KBM-7 (cell line): ENCODE measurements at regions not wholly inside any gene's neighbourhood (a gene's known extent, or its start where the extent isn't known, plus 50 kb on each side); places are given as distances from the start of the nearest gene placed in this dataset.
"Not testable (repeated sequence)": the region's sequence is repeated elsewhere in the genome, so short reads cannot be mapped to it uniquely, and the experiment has no call there.

Experiments
- DNase-seq: peaks from one replicate; pipeline ENCODE4 v3.0.0-alpha.2; 2015
- in situ Hi-C: fragments of 300-500 bp; cut with MboI; formaldehyde crosslinking; loops from 2 replicates; pipeline ENCODE4 v1.14.3; 2020; ENCODE audit warnings: low sequenced_read_pairs, low pct_unique_long_range_greater_than_20kb, mixed read lengths

- no peak for DNase-seq
- in situ Hi-C loops, result no loop called here
Observed at GRCh38 chr18:43776997-43777396, 499.7 kb upstream of the SYT4 start.

DNA sequence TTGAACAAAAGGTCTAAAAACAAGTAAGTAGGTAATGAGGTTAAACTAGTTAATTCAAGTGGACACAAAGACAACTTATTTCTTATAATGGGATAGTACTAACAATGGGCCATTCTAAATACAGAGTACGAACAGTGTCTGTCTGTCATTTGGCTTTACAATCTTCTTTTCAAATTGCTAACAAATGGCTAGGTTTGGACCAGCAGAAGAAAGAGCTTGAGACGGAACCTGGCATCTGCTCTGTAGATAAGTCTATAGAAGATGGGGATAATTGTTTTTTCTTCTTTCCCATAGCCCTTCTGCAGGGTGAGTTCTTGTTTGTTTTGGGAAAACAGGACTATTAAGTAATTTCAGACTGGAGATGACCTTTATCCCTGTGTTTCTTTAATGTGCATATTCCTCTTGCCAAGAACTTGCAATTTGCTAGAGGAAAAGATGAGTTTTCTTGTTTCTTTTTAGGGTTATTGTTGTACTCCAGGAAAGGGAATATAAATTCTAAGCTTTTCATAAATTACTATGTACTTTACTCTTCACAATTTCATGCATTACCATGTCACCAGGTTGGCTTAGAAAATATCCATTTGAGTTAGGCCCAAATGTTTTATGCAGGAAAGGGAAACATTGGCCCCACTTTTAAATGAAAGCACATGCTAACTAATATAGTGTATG is 500.5 kb upstream of the SYT4 start:
- no peak for DNase-seq
- in situ Hi-C loops, result no loop called here

DNA sequence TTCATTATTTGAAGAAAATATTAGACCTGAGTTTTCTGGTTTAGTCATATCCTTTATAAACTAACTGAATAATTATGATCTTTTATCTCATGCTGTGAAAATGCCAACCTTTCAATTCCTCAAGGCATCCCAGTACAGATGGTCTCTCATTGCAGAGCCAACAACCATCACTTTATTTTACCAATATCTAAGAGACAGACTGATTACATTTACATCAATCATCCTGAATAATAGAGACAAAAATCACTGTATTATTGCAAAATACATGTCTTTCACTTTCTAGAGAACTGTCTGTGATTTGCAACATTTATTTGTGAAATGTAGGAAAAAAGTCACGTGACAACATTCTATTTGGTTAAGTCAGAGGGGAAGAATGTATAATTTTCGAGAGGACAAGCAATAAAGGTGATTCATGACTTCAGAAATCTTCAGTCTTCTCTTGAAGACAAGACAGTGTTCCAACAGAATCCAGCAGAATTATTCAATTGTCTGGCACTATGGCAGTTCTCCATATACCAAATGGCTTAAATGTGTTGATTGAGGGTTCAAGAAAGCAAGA is 503.6 kb upstream of the SYT4 start:
- in situ Hi-C loops, result no loop called here
- no peak for DNase-seq

DNA sequence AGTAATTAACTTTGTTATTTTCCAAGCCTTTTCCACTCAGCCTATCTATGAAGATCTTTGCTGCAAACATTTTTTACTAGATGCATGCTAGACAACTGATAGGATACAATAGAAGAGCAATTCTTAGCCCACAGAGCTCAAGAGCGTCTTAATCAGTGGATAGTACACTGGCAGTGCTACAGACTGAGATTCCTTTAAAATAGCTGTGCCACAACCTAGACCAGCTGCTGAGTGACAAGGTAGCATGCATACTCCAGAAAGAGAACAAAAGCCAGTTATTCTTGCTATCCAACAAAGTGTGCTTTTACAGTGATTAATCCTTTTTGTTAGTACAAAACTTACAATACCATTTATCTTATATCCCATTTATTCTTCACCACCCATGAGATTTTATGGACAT is 507.9 kb upstream of the SYT4 start:
- in situ Hi-C loops, result no loop called here
- DNase-seq, result no peak

DNA sequence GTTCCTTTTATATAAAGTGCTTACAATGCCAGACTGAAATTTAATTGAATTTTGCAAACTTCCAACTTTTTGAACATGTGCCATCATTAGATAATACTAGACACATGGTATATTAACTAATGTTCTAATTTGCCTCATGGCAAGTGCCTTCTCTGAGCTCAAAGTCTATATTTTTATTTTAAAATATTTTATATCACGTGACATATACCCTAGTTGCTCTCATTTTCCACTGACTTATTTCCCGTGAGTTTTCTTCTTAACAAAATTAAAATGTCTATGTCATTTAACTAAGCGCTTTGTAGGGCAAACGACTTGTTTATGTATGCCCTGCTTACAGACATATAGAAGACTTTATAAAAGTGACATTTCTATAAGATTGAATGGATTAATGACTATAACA is 509.6 kb upstream of the SYT4 start:
- in situ Hi-C loops, result no loop called here
- no peak for DNase-seq

DNA sequence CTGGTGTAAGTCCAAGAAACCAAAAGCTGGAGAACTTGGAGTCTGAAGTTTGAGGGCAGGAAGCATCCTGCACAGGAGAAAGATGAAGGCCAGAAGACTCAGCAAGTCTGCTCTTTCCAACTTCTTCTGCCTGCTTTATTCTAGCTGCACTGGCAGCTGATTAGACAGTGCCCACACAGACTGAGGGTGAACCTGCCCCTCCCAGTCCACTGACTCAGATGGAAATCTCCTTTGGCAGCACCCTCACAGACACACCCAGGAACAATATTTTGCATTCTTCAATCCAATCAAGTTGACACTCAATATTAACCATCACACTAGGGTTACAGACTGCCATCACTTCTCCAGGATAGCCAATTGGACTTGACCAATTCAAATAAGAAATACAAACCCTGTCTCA is 510.4 kb upstream of the SYT4 start:
- in situ Hi-C loops, DNase-seq: not testable (repeated sequence)

- in situ Hi-C loops, result no loop called here
- no peak for DNase-seq
Observed at GRCh38 chr18:43789234-43790000, 512.1 kb upstream of the SYT4 start.

- DNase-seq, result no peak
- in situ Hi-C loops, result no loop called here
Observed at GRCh38 chr18:43793910-43794309, 516.6 kb upstream of the SYT4 start.

DNA sequence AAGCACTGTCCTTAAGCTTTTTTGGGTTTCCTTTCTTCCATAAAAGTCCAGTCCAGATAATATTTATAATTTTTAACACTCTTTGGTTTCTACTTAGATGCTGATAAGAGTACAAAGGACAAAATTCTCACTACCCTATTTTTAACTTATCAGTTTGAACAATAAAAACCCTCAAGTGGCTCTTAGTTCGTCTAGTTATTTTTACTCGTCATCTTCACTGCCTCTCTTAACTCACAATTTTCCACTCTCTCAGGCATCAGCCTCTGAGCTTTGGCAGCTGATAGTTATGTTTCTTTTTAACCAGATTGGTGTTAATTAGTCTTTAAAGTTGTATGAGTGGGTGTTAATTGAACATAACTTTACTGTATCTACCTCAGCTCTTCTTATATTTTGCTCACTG is 517.1 kb upstream of the SYT4 start:
- in situ Hi-C loops, result no loop called here
- no peak for DNase-seq

- DNase-seq, result no peak
- in situ Hi-C loops, result no loop called here
Observed at GRCh38 chr18:43797347-43797746, 520.1 kb upstream of the SYT4 start.

- no peak for DNase-seq
- in situ Hi-C loops, result no loop called here
Observed at GRCh38 chr18:43800584-43800983, 523.3 kb upstream of the SYT4 start.

DNA sequence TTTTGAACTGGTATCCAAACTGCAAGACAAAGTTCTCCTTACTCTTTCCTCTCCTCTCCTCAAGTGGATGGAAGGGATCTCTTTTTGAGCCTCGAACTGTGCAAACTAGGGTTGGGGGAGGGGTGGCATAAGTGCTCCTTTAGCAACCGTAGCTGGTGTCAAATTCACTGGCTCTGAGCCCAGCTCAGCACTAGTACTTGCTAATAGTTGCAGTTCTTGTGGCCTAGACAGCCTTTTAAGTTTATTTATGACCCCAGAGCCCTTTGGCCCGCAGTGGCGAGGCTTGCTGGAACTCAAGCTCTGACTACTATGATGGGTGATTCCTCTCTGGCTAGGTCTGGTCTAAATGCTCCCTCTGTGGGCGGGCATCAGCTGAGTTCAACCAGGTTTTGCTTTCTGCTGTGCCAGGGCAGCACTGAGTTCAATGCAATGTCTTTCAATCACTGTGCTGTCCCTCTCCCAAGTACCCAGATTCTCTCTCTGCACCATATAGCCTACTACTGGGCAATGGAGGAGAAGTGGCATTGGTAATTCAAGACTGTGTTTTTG is 528.4 kb upstream of the SYT4 start:
- DNase-seq, result no peak
- in situ Hi-C loops, result no loop called here

DNA sequence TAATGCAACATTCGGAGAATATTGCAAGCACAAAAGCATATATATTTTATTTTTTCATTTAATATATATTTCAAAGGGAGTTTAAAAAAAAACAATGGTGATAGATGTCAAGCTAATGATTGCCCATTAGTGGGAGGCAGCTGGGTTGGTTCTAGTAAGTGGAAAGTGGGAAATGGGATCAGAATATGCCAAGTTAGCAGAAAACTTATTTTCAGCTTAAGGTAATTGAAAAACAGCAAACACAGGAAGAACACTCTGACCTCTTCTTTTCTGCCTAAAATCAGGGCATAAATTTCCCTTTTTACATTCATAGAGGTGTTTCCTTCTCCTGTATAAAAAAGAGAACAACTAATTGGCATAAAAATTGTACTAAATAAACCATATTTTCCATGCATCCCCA is 535.3 kb upstream of the SYT4 start:
- in situ Hi-C loops, result no loop called here
- DNase-seq, result no peak

GRCh38 chr18:43819397-43819796 is 542.1 kb upstream of the SYT4 start:
- no peak for DNase-seq
- in situ Hi-C loops, result no loop called here

- in situ Hi-C loops, result no loop called here
- DNase-seq, result no peak
Observed at GRCh38 chr18:43819873-43820272, 542.6 kb upstream of the SYT4 start.

- no peak for DNase-seq
- in situ Hi-C loops, result no loop called here
Observed at GRCh38 chr18:43825768-43826167, 548.5 kb upstream of the SYT4 start.

DNA sequence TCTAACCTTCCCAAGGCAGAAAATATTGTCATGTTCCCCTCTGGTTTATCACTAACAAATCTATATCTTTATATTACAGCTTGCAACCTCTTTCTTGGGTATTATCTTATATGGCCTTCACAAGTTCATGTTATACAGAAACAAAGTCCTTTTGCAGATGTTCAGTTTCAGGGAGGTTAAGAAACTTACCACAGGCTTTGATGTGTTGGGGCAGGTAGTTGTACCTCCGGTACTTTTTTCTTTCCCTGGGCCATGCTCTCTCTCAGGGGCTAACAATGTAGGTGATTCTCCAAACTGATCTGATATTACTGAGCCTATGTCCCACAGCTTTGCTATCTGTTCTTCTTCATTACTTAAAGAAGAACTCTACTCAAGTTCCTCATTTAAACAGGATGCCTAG is 548.9 kb upstream of the SYT4 start:
- DNase-seq, result no peak
- in situ Hi-C loops, result no loop called here

GRCh38 chr18:43827311-43827710 is 550.0 kb upstream of the SYT4 start:
- in situ Hi-C loops, result no loop called here
- no peak for DNase-seq

DNA sequence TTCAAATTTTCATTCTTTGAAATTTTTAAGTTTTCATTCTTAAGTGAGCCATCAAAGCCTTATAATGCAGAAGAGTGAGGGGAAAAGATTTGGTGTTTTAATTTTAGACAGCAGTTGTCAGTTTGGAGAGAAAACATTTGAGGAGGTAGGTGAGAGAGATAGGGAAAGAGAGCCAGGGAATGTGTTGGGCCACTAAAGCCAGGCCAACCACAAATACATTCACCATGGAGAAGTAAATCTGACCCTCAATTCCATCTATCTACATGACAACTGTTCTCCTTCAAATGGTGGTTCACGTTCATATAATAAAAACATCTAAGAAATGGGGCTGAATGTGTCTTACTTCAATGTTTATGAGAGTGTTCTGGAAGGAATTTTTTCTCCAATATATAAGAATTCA is 553.0 kb upstream of the SYT4 start:
- in situ Hi-C loops, result no loop called here
- no peak for DNase-seq

- no peak for DNase-seq
- in situ Hi-C loops, result no loop called here
Observed at GRCh38 chr18:43830947-43831346, 553.7 kb upstream of the SYT4 start.
